Activated CD4-positive, alpha-beta T cell treated with anti-CD3 and anti-CD28 coated beads for 36 hours (primary cell): ENCODE measurements at regions not wholly inside any gene's neighbourhood (a gene's known extent, or its start where the extent isn't known, plus 50 kb on each side); places are given as distances from the start of the nearest gene placed in this dataset.
"Not testable (repeated sequence)": the region's sequence is repeated elsewhere in the genome, so short reads cannot be mapped to it uniquely, and the experiment has no call there.

Experiments used
- ATAC-seq: fragments of 200-7000 bp; cut with Tn5 transposase; one replicate; pipeline ENCODE4 v1.10.0; 2021; ENCODE audit warnings: mild to moderate bottlenecking, moderate library complexity
- CTCF ChIA-PET: fragments of 350-600 bp; sonication (Branson Sonifier 250); formaldehyde crosslinking; loops from one replicate; lab custom pipeline; 2021; ENCODE audit warnings: antibody characterized with exemption; lab: Charles Lee
- POLR2A ChIA-PET: fragments of 350-600 bp; sonication (Branson Sonifier 250); formaldehyde crosslinking; loops from one replicate; lab custom pipeline; 2021; ENCODE audit warnings: antibody characterized with exemption, inconsistent platforms; lab: Charles Lee
- DNase-seq: peaks from one replicate; pipeline ENCODE4 v3.0.0-alpha.2; 2020
- H3K27ac Mint-ChIP-seq: one replicate; pipeline ENCODE4 v1.8.0; 2021; ENCODE audit warnings: mixed read lengths
- H3K27me3 Mint-ChIP-seq: one replicate; pipeline ENCODE4 v1.8.0; 2021; ENCODE audit warnings: mixed read lengths
- H3K36me3 Mint-ChIP-seq: one replicate; pipeline ENCODE4 v1.8.0; 2021; ENCODE audit warnings: low read depth, mixed read lengths
- H3K4me1 Mint-ChIP-seq: one replicate; pipeline ENCODE4 v1.8.0; 2021; ENCODE audit warnings: mixed read lengths
- H3K4me3 Mint-ChIP-seq: one replicate; pipeline ENCODE4 v1.8.0; 2021; ENCODE audit warnings: mild to moderate bottlenecking, moderate library complexity, mixed read lengths
- H3K9me3 Mint-ChIP-seq: one replicate; pipeline ENCODE4 v1.8.0; 2021; ENCODE audit warnings: low read depth, mixed read lengths
- intact Hi-C, 2 experiments: fragments of 100-400 bp; cut with DNase I in 1 of 2; cut with micrococcal nuclease in 1 of 2; formaldehyde crosslinking; loops; one replicate each; pipeline versions ENCODE4 v1.14.2 to v1.15.1; 2022 to 2024; cut with DNase I, micrococcal nuclease

DNA sequence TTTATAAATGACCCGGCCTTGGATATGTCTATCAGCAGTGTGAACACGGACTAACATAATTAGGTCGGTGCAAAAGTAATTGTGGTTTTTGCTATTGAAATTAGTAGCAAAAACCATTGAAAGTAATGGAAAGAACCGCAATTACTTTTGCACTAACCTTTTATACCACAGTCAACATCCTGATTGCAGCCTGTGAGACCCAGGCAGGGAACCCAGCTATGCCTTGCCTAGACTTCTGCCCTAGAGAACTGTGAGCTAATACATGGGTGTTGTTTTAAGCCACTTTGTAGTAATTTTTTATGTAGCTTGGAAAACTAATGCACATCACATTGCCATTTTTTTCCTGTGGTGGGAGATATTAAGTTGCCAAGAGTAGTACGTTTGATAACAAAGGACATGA, 120.7 kb downstream of the SCG2 start:
- Mint-ChIP-seq H3K27ac (no peak overlapping the region), H3K27me3 (no peaks in the 10 kb centered on the region), H3K4me1 (no peaks in the 10 kb centered on the region), H3K36me3 (no peaks in the 10 kb centered on the region), H3K4me3 (no peak overlapping the region), H3K9me3 (no peaks in the 10 kb centered on the region)
- intact Hi-C loops = no loop called here
- no peak for DNase-seq
- no peak for ATAC-seq
- CTCF ChIA-PET = interaction anchor here (0.5 to 1.0 kb wide), 2 partner anchors 16 to 22 kb away, joined by 3 read pairs; no protein-coding TSS in a partner anchor
- POLR2A ChIA-PET = no interaction called here

- Mint-ChIP-seq H3K27me3 (no peaks in the 10 kb centered on the region), H3K9me3 (no peaks in the 10 kb centered on the region), H3K4me1 (no peaks in the 10 kb centered on the region), H3K36me3 (no peaks in the 10 kb centered on the region), H3K4me3 (no peak overlapping the region), H3K27ac (no peak overlapping the region)
- ChIA-PET POLR2A (no interaction called here), CTCF (no interaction called here)
- intact Hi-C loops = no loop called here
- no peak for ATAC-seq
- no peak for DNase-seq
These were observed 115.4 kb downstream of the SCG2 start for GRCh38 chr2:223486751-223487150.

- H3K27me3 Mint-ChIP-seq = no peaks in the 10 kb centered on the region
- ATAC-seq (no peak), DNase-seq (no peak)
- H3K27ac Mint-ChIP-seq = no peak overlapping the region
- ChIA-PET POLR2A (no interaction called here), CTCF (no interaction called here)
- no peak overlapping the region for H3K4me3 Mint-ChIP-seq
- intact Hi-C loops = no loop called here
- H3K4me1 Mint-ChIP-seq = no peaks in the 10 kb centered on the region
- H3K9me3 Mint-ChIP-seq = no peaks in the 10 kb centered on the region
- no peaks in the 10 kb centered on the region for H3K36me3 Mint-ChIP-seq
These were observed 114.8 kb downstream of the SCG2 start for GRCh38 chr2:223487214-223487846.

- DNase-seq (no peak), ATAC-seq (no peak)
- intact Hi-C loops = no loop called here
- Mint-ChIP-seq H3K4me1 (no peaks in the 10 kb centered on the region), H3K27ac (no peak overlapping the region), H3K36me3 (no peaks in the 10 kb centered on the region), H3K27me3 (no peaks in the 10 kb centered on the region), H3K4me3 (no peak overlapping the region), H3K9me3 (no peaks in the 10 kb centered on the region)
- POLR2A ChIA-PET = no interaction called here
- CTCF ChIA-PET = interaction anchor here (0.5 kb wide), 1 partner anchor 169 kb away, joined by 3 read pairs; no protein-coding TSS in a partner anchor
These were observed 113.3 kb downstream of the SCG2 start for GRCh38 chr2:223488814-223489213.

GRCh38 chr2:223494496-223494895, 107.7 kb downstream of the SCG2 start:
- ChIA-PET POLR2A (no interaction called here), CTCF (interaction anchor here (0.5 kb wide), 1 partner anchor 46 kb away, joined by 3 read pairs; no protein-coding TSS in a partner anchor)
- intact Hi-C loops = no loop called here
- H3K4me1 Mint-ChIP-seq = no peaks in the 10 kb centered on the region
- no peaks in the 10 kb centered on the region for H3K36me3 Mint-ChIP-seq
- no peak for DNase-seq
- peaks cover 2% of the 10 kb centered on the region for H3K27me3 Mint-ChIP-seq
- no peaks in the 10 kb centered on the region for H3K9me3 Mint-ChIP-seq
- H3K4me3 Mint-ChIP-seq = no peak overlapping the region
- H3K27ac Mint-ChIP-seq = no peak overlapping the region
- ATAC-seq = no peak

DNA sequence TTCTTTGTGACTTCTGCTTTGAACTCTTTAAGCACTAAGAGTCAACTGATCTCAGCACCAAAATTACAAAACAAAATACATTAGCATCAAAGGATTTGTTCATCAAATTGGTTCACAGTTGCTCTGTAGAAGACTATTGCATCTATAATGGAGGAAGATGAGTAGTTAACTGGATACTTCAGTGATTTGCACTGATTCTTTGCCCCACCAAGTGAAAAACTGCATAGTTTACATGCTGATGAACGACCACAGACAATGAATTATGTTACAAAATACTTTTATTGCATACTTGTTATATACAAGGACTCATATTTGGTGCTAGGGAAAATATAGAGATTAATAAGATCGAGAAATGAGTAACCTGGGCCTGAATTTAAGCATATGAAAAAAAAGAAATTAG, 107.2 kb downstream of the SCG2 start:
- ATAC-seq = no peak
- CTCF ChIA-PET = no interaction called here
- intact Hi-C loops = no loop called here
- Mint-ChIP-seq H3K27me3 (peaks cover 2% of the 10 kb centered on the region), H3K27ac (no peak overlapping the region), H3K9me3 (no peaks in the 10 kb centered on the region), H3K36me3 (no peaks in the 10 kb centered on the region), H3K4me3 (no peak overlapping the region), H3K4me1 (no peaks in the 10 kb centered on the region)
- no peak for DNase-seq
- POLR2A ChIA-PET = no interaction called here

DNA sequence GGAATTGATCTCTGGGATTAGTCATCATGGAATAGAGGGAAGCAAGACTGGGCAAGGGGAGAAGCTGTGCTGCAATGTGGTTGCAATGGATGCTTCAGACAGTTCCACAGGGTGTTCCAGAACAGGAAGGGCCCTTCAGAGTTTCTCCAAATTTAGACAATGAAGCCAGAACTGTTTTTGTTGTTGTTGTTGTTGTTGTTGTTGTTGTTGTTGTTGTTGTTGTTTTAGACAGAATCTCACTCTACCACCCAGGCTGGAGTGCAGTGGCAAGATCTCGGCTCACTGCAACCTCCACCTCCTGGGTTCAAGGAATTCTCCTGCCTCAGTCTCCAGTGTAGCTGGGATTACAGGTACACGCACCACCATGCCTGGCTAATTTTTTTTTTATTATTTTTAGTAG, 105.3 kb downstream of the SCG2 start:
- DNase-seq, H3K36me3 Mint-ChIP-seq, H3K9me3 Mint-ChIP-seq, CTCF ChIA-PET, H3K4me3 Mint-ChIP-seq, intact Hi-C loops, H3K27me3 Mint-ChIP-seq, H3K27ac Mint-ChIP-seq, POLR2A ChIA-PET, ATAC-seq, H3K4me1 Mint-ChIP-seq: not testable (repeated sequence)

GRCh38 chr2:223500709-223501108, 101.5 kb downstream of the SCG2 start:
- H3K9me3 Mint-ChIP-seq = peaks cover 5% of the 10 kb centered on the region
- H3K4me3 Mint-ChIP-seq = no peak overlapping the region
- intact Hi-C loops = no loop called here
- ATAC-seq = no peak
- DNase-seq = no peak
- no peak overlapping the region for H3K27ac Mint-ChIP-seq
- no peaks in the 10 kb centered on the region for H3K4me1 Mint-ChIP-seq
- peaks cover 2% of the 10 kb centered on the region for H3K27me3 Mint-ChIP-seq
- H3K36me3 Mint-ChIP-seq = no peaks in the 10 kb centered on the region
- CTCF ChIA-PET = no interaction called here
- POLR2A ChIA-PET = no interaction called here

DNA sequence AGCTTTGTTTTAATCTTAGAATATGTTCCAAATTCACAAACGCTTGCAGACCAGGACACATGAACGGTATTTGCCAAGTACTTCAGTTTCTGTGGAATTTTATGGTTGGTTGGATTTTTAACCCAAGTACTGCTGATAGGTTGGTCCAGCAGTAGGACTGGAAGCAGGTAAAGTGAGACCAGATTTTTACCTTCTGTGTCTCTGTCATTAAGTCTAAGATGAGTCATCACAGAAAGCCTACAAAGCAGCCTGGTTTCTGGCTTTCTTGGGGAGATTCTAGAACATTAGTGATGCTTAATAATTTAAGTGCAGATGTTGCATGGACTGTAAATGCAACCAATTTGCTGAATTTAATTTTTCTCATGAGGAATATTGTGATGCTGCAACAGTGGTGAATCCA, 100.5 kb downstream of the SCG2 start:
- ATAC-seq (no peak), DNase-seq (no peak)
- no peaks in the 10 kb centered on the region for H3K4me1 Mint-ChIP-seq
- POLR2A ChIA-PET = no interaction called here
- peaks cover 5% of the 10 kb centered on the region for H3K9me3 Mint-ChIP-seq
- CTCF ChIA-PET = no interaction called here
- H3K4me3 Mint-ChIP-seq = no peak overlapping the region
- intact Hi-C loops = no loop called here
- no peak overlapping the region for H3K27ac Mint-ChIP-seq
- no peaks in the 10 kb centered on the region for H3K36me3 Mint-ChIP-seq
- peaks cover 2% of the 10 kb centered on the region for H3K27me3 Mint-ChIP-seq

GRCh38 chr2:223503746-223504145, 98.4 kb downstream of the SCG2 start:
- DNase-seq (no peak), ATAC-seq (no peak)
- intact Hi-C loops = no loop called here
- Mint-ChIP-seq H3K36me3 (no peaks in the 10 kb centered on the region), H3K4me3 (no peak overlapping the region), H3K27me3 (peaks cover 2% of the 10 kb centered on the region), H3K27ac (no peak overlapping the region), H3K4me1 (no peaks in the 10 kb centered on the region), H3K9me3 (peaks cover 5% of the 10 kb centered on the region)
- ChIA-PET POLR2A (no interaction called here), CTCF (interaction anchor here (0.6 kb wide), 1 partner anchor 142 kb away, joined by 3 read pairs; no protein-coding TSS in a partner anchor)

DNA sequence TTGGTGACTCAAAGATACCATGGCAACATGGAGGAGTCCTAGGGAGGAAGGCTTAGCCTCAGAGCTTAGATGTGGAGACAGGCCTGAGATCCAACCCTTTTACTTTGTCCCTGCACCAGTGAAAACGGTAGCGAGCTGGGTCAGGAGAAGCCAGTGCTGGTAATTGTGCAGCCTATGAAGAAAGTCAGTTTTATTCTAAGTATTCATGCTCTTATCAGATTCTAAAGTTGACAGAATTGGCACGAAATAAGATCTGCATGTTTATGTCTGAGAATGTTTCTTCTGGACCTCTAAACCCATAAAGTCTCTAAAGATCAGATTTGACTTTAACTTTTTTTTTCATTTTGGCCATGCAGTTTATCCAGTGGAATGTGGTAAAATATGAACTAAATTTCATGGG, 93.8 kb downstream of the SCG2 start:
- no peak overlapping the region for H3K27ac Mint-ChIP-seq
- no peaks in the 10 kb centered on the region for H3K4me1 Mint-ChIP-seq
- peaks cover 5% of the 10 kb centered on the region for H3K9me3 Mint-ChIP-seq
- no peaks in the 10 kb centered on the region for H3K36me3 Mint-ChIP-seq
- peaks cover 3% of the 10 kb centered on the region for H3K27me3 Mint-ChIP-seq
- DNase-seq (no peak), ATAC-seq (no peak)
- CTCF ChIA-PET = no interaction called here
- no peak overlapping the region for H3K4me3 Mint-ChIP-seq
- intact Hi-C loops = no loop called here
- POLR2A ChIA-PET = no interaction called here

GRCh38 chr2:223510713-223511112, 91.4 kb downstream of the SCG2 start:
- no peak overlapping the region for H3K4me3 Mint-ChIP-seq
- intact Hi-C loops = no loop called here
- ChIA-PET POLR2A (no interaction called here), CTCF (no interaction called here)
- H3K36me3 Mint-ChIP-seq = no peaks in the 10 kb centered on the region
- H3K27ac Mint-ChIP-seq = no peak overlapping the region
- ATAC-seq = no peak
- no peak for DNase-seq
- H3K4me1 Mint-ChIP-seq = no peaks in the 10 kb centered on the region
- H3K9me3 Mint-ChIP-seq = no peaks in the 10 kb centered on the region
- peaks cover 3% of the 10 kb centered on the region for H3K27me3 Mint-ChIP-seq
